ENCODE measurements at regions not wholly inside any gene's neighbourhood (a gene's known extent, or its start where the extent isn't known, plus 50 kb on each side); places are given as distances from the start of the nearest gene placed in this dataset.

- TF ChIP-seq CTCF (IDR thresholded peaks at IDR 0.05 in 4 of 5, conservative IDR thresholded peaks at IDR 0.05 in 1 of 5) (no peak), POLR2A (IDR thresholded peaks at IDR 0.05) (no peak)
Measured at GRCh38 chr10:121205625-121206024, 354.5 kb downstream of the WDR11 start.

All from gastrocnemius medialis (tissue), 4 donors.